Endothelial cell (in vitro differentiated cells): ENCODE measurements at regions not wholly inside any gene's neighbourhood (a gene's known extent, or its start where the extent isn't known, plus 50 kb on each side); places are given as distances from the start of the nearest gene placed in this dataset.

Experiments used
- DNase-seq: peaks from one replicate; pipeline ENCODE4 v3.0.0; 2021; ENCODE audit warnings: low spot score
- H3K27ac Mint-ChIP-seq: one replicate; pipeline ENCODE4 v1.8.0; 2021; ENCODE audit warnings: mixed read lengths, inconsistent platforms; ENCODE audit not compliant: unreplicated experiment
- H3K27me3 Mint-ChIP-seq: one replicate; pipeline ENCODE4 v1.8.0; 2021; ENCODE audit warnings: mild to moderate bottlenecking, moderate library complexity, mixed read lengths, inconsistent platforms; ENCODE audit not compliant: unreplicated experiment
- H3K36me3 Mint-ChIP-seq: one replicate; pipeline ENCODE4 v1.8.0; 2021; ENCODE audit warnings: mild to moderate bottlenecking, low read depth, mixed read lengths, inconsistent platforms; ENCODE audit not compliant: unreplicated experiment
- H3K4me1 Mint-ChIP-seq: one replicate; pipeline ENCODE4 v1.8.0; 2021; ENCODE audit warnings: mild to moderate bottlenecking, mixed read lengths, inconsistent platforms; ENCODE audit not compliant: unreplicated experiment
- H3K4me3 Mint-ChIP-seq: one replicate; pipeline ENCODE4 v1.8.0; 2021; ENCODE audit warnings: mild to moderate bottlenecking, mixed read lengths, inconsistent platforms; ENCODE audit not compliant: unreplicated experiment
- H3K9me3 Mint-ChIP-seq: one replicate; pipeline ENCODE4 v1.8.0; 2021; ENCODE audit warnings: mixed read lengths, inconsistent platforms; ENCODE audit not compliant: unreplicated experiment
- CTCF ChIP-seq: fragments of 200-600 bp; sonication (generic); IDR thresholded peaks from one replicate; pipeline ENCODE4 v1.5.0; 2021; ENCODE audit warnings: antibody characterized with exemption; ENCODE audit not compliant: unreplicated experiment

GRCh38 chr18:27577265-27577664 is 392.2 kb upstream of the CHST9 start:
- no peaks in the 10 kb centered on the region for H3K27me3 Mint-ChIP-seq
- DNase-seq: no peak
- no peaks in the 10 kb centered on the region for H3K36me3 Mint-ChIP-seq
- no peak overlapping the region for H3K4me3 Mint-ChIP-seq
- no peaks in the 10 kb centered on the region for H3K9me3 Mint-ChIP-seq
- no peak overlapping the region for H3K27ac Mint-ChIP-seq
- no peaks in the 10 kb centered on the region for H3K4me1 Mint-ChIP-seq
- no peak for TF ChIP-seq CTCF

GRCh38 chr18:27567434-27567833 is 382.3 kb upstream of the CHST9 start:
- no peaks in the 10 kb centered on the region for H3K9me3 Mint-ChIP-seq
- no peak overlapping the region for H3K27ac Mint-ChIP-seq

GRCh38 chr18:27564066-27564465 is 379.0 kb upstream of the CHST9 start:
- H3K4me3 Mint-ChIP-seq: no peak overlapping the region
- H3K4me1 Mint-ChIP-seq: peaks cover 29% of the 10 kb centered on the region
- H3K36me3 Mint-ChIP-seq: no peaks in the 10 kb centered on the region

More at GRCh38 chr18:27567434-27567833, 382.3 kb upstream of the CHST9 start:
- H3K27me3 Mint-ChIP-seq: no peaks in the 10 kb centered on the region
- H3K36me3 Mint-ChIP-seq: no peaks in the 10 kb centered on the region
- no peak for DNase-seq
- H3K4me3 Mint-ChIP-seq: no peak overlapping the region
- H3K4me1 Mint-ChIP-seq: peaks cover 9% of the 10 kb centered on the region
- TF ChIP-seq CTCF: no peak

GRCh38 chr18:27558388-27559155 is 373.5 kb upstream of the CHST9 start:
- peaks cover 3% of the 10 kb centered on the region for H3K36me3 Mint-ChIP-seq
- H3K27ac Mint-ChIP-seq: no peak overlapping the region
- DNase-seq: no peak
- H3K27me3 Mint-ChIP-seq: peaks cover 2% of the 10 kb centered on the region
- H3K4me3 Mint-ChIP-seq: no peak overlapping the region
- peaks cover 29% of the 10 kb centered on the region for H3K4me1 Mint-ChIP-seq
- H3K9me3 Mint-ChIP-seq: no peaks in the 10 kb centered on the region
- no peak for TF ChIP-seq CTCF

More at GRCh38 chr18:27564066-27564465, 379.0 kb upstream of the CHST9 start:
- Mint-ChIP-seq H3K27me3 (no peaks in the 10 kb centered on the region), H3K27ac (no peak overlapping the region), H3K9me3 (no peaks in the 10 kb centered on the region)
- no peak for TF ChIP-seq CTCF
- DNase-seq: no peak

GRCh38 chr18:27556741-27557140 is 371.6 kb upstream of the CHST9 start:
- Mint-ChIP-seq H3K4me3 (no peak overlapping the region), H3K27me3 (peaks cover 2% of the 10 kb centered on the region), H3K9me3 (no peaks in the 10 kb centered on the region), H3K27ac (no peak overlapping the region), H3K36me3 (peaks cover 3% of the 10 kb centered on the region), H3K4me1 (peaks cover 13% of the 10 kb centered on the region)
- no peak for TF ChIP-seq CTCF
- no peak for DNase-seq
